Glutamatergic neuron (in vitro differentiated cells): ENCODE measurements at regions not wholly inside any gene's neighbourhood (a gene's known extent, or its start where the extent isn't known, plus 50 kb on each side); places are given as distances from the start of the nearest gene placed in this dataset.

ENCODE experiments used
- DNase-seq: peaks from one replicate; pipeline ENCODE4 v3.0.0; 2022
- H3K27ac Mint-ChIP-seq: one replicate; pipeline ENCODE4 v1.8.0; 2020; ENCODE audit warnings: mild to moderate bottlenecking, mixed read lengths, inconsistent platforms; ENCODE audit not compliant: unreplicated experiment
- H3K27me3 Mint-ChIP-seq: one replicate; pipeline ENCODE4 v1.8.0; 2020; ENCODE audit warnings: mild to moderate bottlenecking, moderate library complexity, mixed read lengths, inconsistent platforms; ENCODE audit not compliant: unreplicated experiment
- H3K36me3 Mint-ChIP-seq: one replicate; pipeline ENCODE4 v1.8.0; 2020; ENCODE audit warnings: mild to moderate bottlenecking, mixed read lengths, inconsistent platforms; ENCODE audit not compliant: unreplicated experiment
- H3K4me1 Mint-ChIP-seq: one replicate; pipeline ENCODE4 v1.8.0; 2020; ENCODE audit warnings: mild to moderate bottlenecking, low read depth, mixed read lengths, inconsistent platforms; ENCODE audit not compliant: unreplicated experiment
- H3K4me3 Mint-ChIP-seq: one replicate; pipeline ENCODE4 v1.8.0; 2020; ENCODE audit warnings: mild to moderate bottlenecking, mixed read lengths, inconsistent platforms; ENCODE audit not compliant: unreplicated experiment
- H3K9me3 Mint-ChIP-seq: one replicate; pipeline ENCODE4 v1.8.0; 2020; ENCODE audit warnings: mild to moderate bottlenecking, moderate library complexity, mixed read lengths, inconsistent platforms; ENCODE audit not compliant: unreplicated experiment
- CTCF ChIP-seq: fragments of 200-600 bp; sonication (generic); IDR thresholded peaks from one replicate; pipeline ENCODE4 v1.5.0; 2021; ENCODE audit not compliant: partially characterized antibody, unreplicated experiment

DNA sequence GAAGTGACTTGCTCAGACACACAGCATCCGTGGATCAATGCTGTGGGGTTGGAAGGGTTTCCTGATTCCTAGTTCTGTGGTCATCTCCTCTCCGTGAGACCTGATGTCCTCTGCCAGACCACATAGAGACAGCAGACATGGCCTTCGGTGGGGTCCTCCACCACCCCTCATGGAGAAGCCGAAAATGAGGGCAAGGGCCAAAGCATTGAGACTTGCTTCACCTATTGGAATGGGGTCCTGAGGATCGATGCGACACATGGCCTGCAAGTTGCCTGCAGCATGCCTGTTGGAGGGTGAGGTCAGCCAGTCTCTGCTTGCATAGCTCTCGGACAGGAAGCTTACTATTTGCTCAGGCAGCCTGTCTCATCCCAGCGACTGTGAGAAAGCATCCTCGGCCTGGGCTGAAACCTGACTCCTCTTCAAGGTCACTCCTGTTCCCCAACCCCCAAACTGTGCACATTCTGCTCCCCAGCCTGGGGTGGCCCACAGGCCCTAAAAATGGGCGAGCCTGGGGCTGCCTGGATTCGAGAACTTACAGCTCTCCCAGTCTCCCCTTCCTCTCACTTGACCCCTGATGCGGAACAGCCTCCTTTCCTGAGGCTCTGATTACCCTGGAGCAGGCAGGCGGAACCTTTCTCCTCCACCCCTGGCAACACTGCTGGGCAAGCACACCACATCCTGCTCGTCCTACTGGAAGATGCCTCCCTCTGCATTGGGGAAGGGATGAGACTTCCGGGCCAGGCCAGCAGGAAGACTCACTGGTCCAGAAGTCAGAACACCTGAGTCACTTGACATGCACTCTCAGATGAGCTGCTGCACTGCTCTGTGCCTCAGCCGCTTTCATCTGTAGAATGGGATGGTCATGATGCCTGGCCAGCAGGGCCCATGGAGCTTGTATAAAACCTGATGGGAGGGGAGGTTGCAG is 186.9 kb downstream of the RGS3 start:
- Mint-ChIP-seq H3K27me3 (peaks cover 7% of the 10 kb centered on the region), H3K36me3 (no peaks in the 10 kb centered on the region), H3K9me3 (peaks cover 6% of the 10 kb centered on the region), H3K4me3 (no peak overlapping the region), H3K4me1 (peaks cover 4% of the 10 kb centered on the region), H3K27ac (no peak overlapping the region)
- DNase-seq, result no peak
- no peak for TF ChIP-seq CTCF

DNA sequence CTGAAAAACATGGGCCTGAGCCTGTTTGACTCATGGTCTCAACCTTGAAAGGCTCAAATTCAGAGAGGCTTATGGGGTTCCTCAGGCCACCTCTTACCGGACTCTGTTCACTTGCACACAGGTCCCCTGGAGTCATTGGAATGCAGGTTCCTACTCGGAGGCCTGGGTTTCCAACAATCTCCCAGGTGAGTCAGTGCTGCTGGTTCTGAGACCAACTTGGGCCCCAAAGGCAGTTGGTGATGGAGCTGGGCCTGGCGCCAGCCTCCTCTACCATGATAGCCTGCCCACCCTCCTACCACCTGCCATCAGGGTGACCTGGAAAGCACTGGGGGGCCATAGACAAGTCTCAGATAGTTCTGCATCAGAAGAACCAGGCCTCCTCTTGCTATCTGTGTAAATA is 188.4 kb downstream of the RGS3 start:
- Mint-ChIP-seq H3K36me3 (no peaks in the 10 kb centered on the region), H3K4me3 (no peak overlapping the region), H3K27ac (no peak overlapping the region), H3K9me3 (peaks cover 6% of the 10 kb centered on the region), H3K27me3 (peaks cover 8% of the 10 kb centered on the region), H3K4me1 (peaks cover 4% of the 10 kb centered on the region)
- no peak for DNase-seq
- no peak for TF ChIP-seq CTCF

DNA sequence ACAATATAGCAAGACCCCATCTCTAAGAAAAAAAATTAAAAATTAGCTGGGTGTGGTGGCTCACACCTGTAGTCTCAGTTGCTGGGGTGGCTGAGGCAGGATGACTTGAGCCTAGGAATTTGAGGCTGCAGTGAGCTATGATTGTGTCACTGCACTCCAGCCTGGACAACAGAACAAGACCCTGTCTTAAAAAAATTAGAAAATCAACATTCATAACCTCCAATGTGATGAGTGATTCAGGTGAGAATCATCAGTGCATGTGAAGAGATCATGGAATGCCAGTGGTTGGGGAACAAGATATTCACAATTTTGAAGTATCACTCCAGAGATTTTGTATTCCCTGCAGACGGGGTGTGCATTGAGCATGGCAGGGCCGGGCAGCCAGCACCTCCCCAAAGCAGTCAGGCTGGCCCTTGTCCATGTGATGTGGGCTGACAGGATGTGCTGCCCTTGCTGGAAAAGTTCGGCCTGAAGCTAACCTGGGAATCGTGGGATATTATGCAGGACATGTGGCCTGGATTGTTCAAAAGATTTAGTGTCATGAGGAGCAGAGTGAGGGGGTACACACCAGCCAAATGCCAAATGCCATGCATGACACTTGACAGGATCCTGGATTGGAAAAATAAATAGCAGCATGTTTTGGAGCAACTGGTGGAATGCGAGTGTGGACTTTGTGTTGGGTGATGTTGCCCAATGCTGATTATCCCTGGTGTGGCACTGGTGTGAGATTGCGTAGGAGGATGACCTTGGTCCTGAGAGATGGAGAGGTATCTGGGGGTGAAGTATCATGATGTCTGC is 189.0 kb downstream of the RGS3 start:
- TF ChIP-seq CTCF, result no peak
- H3K4me3 Mint-ChIP-seq, result no peak overlapping the region
- no peak for DNase-seq
- peaks cover 4% of the 10 kb centered on the region for H3K4me1 Mint-ChIP-seq
- peaks cover 8% of the 10 kb centered on the region for H3K27me3 Mint-ChIP-seq
- H3K27ac Mint-ChIP-seq, result no peak overlapping the region
- H3K36me3 Mint-ChIP-seq, result no peaks in the 10 kb centered on the region
- H3K9me3 Mint-ChIP-seq, result peaks cover 6% of the 10 kb centered on the region

- Mint-ChIP-seq H3K9me3 (peaks cover 6% of the 10 kb centered on the region), H3K4me1 (peaks cover 8% of the 10 kb centered on the region), H3K27ac (no peak overlapping the region), H3K36me3 (no peaks in the 10 kb centered on the region), H3K27me3 (peaks cover 8% of the 10 kb centered on the region), H3K4me3 (no peak overlapping the region)
- no peak for TF ChIP-seq CTCF
- DNase-seq, result no peak
Measured at GRCh38 chr9:113653746-113654604, 190.4 kb downstream of the RGS3 start.
